NOMO-1 (cell line): ENCODE measurements at regions not wholly inside any gene's neighbourhood (a gene's known extent, or its start where the extent isn't known, plus 50 kb on each side); places are given as distances from the start of the nearest gene placed in this dataset.

ENCODE experiments used
- DNase-seq, 2 experiments: peaks; one replicate each; lab custom pipeline; 2025; ENCODE audit not compliant: unreplicated experiment in 2 of 2; lab: John Stamatoyannopoulos, UW

DNA sequence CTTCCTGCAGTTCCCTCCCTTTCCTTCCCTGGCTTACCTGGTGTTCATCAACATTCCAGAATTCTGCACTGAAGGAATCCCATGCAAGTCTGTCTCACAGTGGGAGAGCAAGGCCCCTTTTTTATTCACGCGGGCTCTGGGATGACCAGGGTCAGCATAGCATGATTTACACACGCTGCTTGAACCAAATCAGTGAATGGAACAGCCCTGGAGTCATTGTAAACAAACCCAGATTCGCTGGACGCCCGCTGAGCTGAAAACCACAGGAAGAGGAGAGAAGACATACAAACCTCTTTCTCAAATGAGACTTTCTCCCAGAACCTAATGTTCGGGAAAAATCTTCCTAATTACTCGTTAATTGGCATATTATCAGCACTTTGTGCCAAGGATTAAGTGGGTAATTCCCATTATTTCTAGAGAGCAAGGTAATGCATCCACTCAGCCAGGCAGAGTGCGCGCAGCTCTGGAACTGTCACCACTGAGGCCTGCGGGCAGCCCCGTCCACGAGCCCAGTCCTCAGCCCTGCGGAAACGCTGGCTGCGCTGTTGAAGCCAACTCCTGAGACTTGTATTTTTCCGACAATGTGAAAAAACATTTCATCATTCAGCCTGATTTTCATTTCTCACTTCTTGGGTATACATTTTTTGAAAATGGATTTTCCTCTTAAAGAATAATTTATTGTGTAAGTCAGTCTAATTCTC lies 140.0 kb downstream of the ETS2 start:
- DNase-seq, result no peak

DNA sequence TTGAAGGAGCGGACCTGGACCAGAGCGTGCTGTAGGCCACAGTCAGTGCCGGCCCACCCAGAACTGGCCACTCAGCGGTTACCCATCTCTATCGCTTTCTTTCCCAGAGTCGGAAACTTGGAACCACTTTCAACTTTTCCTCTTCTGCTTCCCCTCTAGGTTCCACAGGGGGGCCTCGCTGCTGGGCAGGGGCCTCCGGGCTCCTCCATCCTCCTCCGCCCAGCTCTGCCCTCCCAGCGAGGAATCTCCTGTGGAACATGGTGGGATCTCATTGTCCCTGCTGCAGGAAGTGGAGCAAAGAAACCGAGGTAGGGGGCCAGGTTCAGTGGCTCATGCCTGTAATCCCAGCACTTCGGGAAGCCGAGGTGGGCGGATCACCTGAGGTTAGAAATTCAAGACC lies 139.2 kb downstream of the ETS2 start:
- no peak for DNase-seq

GRCh38 chr21:38944402-38944801 lies 138.7 kb downstream of the ETS2 start:
- no peak for DNase-seq

DNA sequence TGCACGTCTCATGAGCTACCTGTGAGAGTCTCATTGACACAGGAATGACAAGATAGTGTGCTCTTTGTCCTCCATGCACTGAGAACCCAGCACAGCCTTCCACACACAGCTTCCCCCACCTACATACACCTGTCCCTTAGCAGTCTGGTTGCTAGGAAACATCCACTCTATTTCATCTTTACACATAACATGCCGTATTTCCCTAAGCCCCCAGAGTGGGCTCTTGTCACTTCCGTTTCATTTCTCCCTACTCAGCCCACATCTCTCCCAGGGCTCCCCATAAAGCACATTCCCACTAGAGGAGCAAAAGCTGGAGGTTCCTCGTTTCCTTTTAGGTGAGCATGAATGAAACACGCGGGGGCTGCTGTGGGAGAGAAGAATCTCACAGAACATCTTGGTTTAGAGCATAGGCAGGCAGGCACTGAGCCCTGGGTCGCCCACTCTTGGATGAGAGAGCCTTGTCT lies 137.1 kb downstream of the ETS2 start:
- DNase-seq, result no peak

DNA sequence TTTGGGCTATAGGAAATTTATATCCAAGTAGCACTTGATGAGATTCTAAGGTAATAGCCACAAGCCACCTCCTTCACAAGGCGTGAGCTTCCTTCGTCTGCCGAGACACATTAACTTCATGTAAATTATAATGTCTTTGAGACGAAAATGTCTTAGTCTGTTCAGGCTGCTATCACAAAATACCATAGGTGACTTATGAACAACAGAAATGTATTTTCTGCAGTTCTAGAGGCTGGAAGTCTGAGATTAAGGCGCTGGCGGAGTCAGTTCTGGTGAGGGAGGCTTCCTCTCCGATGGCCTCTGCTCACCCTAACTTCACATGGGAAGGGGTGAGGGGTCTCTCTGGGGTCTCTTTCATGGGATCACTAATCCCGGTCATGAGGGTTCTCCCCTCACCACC lies 133.0 kb downstream of the ETS2 start:
- no peak for DNase-seq

DNA sequence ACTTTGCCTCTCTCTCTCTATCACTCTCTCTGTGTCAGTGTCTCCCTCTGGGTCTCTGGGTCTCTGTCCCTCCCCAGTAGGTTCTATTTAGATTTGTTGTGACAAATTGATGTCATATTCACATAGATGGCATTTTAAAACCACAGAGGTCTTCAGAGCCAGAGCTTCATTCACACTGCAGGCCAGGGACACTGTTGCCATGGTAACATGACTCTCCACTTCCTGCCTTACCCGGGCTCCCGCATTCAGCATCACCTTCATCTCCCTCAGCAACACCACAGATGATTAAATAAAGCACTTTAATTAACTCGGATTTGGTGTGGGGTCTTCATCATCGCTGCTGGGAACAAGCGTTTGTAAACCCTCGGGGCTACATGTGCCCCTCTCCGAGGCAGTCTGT lies 132.6 kb downstream of the ETS2 start:
- DNase-seq, result no peak

GRCh38 chr21:38937844-38938243 lies 132.1 kb downstream of the ETS2 start:
- DNase-seq, result no peak

DNA sequence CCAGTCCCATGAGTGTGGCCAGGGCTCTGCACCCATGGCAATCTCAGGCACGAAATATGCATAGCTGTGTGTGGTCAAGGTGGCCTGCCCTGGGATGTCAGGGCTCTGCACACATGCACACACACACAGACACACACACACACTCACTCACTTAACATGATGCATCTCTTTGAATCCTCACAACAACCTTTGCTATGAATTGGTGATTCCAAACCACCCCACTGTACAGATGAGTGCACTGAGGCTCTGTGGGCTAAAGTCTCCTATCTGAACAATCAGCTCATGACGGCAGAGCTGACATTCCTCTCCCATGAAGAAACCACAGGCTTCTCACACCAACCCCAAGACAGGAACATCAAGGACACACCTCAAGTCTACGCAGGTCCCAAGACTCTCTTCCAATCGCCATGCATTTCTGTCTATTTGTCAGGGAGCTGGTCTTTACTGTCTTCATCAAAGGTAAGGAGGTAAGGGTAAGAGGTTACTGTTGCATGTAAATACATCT lies 131.6 kb downstream of the ETS2 start:
- DNase-seq, result no peak

DNA sequence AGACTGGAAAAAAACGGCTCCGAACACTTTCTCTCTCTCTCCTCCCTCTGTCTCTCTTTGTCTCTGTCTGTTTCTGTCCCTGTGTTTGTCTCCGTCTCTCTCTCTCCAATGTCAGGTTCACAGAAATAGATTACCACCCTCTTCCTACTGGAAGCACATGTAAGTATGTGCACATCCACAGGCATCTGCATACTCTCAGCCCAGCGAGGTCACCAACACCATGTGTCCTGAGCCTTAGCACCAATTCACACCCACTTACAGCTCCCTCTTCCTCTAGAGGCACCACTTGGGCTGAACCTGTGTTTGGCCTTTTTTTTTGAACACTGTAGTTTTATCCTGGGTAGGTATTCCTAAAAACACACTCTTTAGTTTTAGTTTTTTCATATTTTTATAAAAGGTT lies 130.5 kb downstream of the ETS2 start:
- DNase-seq, result no peak

DNA sequence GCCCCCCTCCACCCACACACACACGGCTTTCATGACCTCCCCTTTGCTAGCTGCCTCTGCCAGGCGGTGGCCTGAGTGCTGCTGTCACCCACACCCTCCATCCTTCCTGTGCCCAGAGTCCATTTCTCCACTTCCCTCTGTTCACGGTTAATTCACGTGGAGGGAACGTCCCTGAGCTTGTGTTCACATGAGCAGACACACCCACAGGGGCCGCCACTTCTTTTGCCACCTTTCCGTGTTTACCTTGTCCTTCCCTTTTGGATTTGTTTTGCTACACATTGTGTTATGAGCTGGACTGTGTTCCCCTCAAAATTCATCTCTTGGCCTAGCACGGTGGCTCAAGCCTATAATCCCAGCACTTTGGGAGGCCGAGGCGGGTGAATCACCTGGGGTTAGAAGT lies 128.0 kb downstream of the ETS2 start:
- DNase-seq, result no peak

GRCh38 chr21:38931291-38931690 lies 125.6 kb downstream of the ETS2 start:
- DNase-seq, result peak; percentile 33 to 65

GRCh38 chr21:38930853-38931252 lies 125.1 kb downstream of the ETS2 start:
- peak; percentile 82 to 90 for DNase-seq

DNA sequence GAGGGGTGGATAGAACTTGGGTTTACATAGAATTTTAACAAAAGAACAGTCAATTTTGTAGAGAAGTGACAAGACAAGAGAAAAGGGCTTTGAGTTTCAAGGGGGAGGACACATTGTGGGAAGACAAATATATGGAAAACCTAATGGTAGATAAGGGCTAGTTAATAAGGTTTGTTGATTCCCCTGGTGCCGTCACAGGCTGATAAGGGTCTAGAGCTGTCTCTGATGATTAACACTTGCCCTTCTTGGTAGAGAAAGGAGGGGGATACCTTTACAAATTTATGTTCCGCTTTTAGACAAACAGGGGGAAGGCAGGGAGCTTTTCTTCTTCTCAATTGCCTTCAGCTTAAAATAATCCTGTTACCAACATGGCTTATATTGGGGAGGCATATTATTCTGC lies 124.3 kb downstream of the ETS2 start:
- peak; percentile 20 to 34 for DNase-seq

GRCh38 chr21:38929652-38930051 lies 123.9 kb downstream of the ETS2 start:
- DNase-seq, result no peak

DNA sequence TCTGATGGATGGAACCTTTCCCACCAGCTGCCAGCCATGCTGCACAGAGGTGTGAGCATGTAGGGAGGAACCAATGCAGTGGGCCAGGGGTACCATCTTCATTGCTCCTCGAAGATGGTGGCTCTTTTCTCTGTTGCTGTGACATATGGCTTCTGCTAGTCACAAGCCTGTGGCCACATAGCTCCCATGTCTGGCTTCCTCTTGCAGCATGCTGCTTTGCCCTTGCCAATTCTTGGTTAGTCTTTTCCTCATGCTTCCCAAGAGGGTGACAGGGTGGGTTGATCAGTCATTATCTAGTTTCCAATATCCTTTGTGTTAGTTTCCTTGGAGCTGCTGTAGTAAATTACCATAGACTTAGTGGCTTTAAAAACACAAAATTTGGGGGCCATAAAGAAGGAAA lies 123.4 kb downstream of the ETS2 start:
- no peak for DNase-seq

- DNase-seq, result no peak
These were observed 122.0 kb downstream of the ETS2 start for GRCh38 chr21:38927776-38928175.

DNA sequence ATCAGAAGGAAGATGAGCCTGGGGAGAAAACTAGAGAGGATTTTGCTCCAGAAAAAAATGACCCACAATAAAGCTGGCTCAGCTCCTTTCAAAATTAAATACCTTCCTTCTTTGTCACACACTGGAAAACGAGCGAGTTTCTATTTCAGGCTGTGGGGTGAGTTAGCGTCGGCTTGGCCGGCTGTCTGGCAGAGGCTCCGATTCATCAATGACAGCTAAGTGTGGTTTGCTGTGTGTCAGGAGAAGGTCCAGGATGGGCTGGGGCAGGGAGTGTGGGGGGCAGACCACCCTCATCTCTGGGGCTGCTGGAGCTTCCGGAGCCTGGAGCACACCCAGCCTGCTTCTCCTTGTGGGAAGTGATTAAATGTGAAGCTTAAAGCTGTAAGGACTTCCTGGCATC lies 120.2 kb downstream of the ETS2 start:
- DNase-seq, result peak; percentile 77 to 78

GRCh38 chr21:38925478-38925877 lies 119.7 kb downstream of the ETS2 start:
- no peak for DNase-seq

GRCh38 chr21:38924954-38925353 lies 119.2 kb downstream of the ETS2 start:
- no peak for DNase-seq

DNA sequence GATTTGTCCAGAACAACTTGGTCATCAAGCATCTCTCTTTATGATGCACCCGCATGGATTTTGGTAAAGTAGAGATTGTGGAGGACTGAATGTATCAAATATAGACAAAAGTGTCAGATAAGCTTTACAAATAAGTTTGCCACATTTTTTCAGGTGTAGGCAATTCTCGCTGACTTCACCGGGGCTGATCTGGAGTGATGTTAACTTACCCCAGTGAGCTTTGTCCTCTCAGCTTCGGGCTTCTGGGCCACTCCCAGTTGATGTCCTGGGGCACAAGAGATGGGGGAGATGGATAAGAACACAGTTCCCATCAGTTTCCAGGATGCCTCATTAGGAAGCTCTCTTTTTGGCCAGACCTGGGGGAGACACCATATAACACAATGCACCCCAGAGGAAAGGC lies 117.7 kb downstream of the ETS2 start:
- DNase-seq, result no peak

DNA sequence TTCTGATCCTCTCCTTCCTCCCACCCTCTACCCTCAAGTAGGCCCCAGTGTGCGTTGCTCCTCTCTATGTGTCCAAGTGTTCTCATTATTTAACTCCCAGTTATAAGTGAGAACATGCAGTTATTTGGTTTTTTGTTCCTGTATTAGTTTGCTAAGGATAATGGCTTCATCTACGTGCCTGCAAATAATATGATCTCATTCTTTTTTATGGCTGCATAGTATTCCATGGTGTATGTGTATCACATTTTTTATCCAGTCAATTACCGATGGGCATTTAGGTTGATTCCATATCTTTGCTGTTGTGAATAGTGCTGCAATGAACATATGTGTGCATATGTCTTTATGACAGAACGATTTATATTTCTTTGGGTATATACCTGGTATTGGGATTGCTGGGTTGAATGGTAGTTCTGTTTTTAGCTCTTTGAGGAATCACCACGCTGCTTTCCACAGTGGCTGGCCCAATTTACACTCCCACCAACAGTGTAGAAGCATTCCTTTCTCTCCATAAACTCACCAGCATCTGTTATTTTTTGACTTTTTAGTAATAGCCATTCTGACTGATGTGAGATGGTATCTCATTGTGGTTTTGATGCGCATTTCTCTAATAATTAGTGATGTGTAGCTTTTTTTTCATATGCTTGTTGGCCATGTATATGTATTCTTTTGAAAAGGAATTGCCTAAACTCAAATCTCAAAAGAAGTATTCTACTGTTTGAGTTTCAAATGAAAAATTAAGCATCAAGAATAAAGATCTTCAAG lies 116.9 kb downstream of the ETS2 start:
- DNase-seq, result no peak
